H9 (cell line): ENCODE measurements at regions not wholly inside any gene's neighbourhood (a gene's known extent, or its start where the extent isn't known, plus 50 kb on each side); places are given as distances from the start of the nearest gene placed in this dataset.
"Not testable (repeated sequence)": the region's sequence is repeated elsewhere in the genome, so short reads cannot be mapped to it uniquely, and the experiment has no call there.

ENCODE experiments used
- DNase-seq: peaks from one replicate; pipeline ENCODE4 v3.0.0-alpha.2; 2017
- H2AFZ ChIP-seq: one replicate; pipeline ENCODE4 v1.6.1; 2013; ENCODE audit warnings: mild to moderate bottlenecking, low read length, control low read depth, moderate library complexity
- H2AK5ac ChIP-seq: 2 replicates; pipeline ENCODE4 v1.6.1; 2013; ENCODE audit warnings: low read length, control low read depth, mixed read lengths; ENCODE audit not compliant: insufficient read length
- H2BK120ac ChIP-seq: one replicate; pipeline ENCODE4 v1.6.1; 2013; ENCODE audit warnings: low read depth, mild to moderate bottlenecking, low read length, control low read depth, inconsistent platforms; ENCODE audit not compliant: poor library complexity, severe bottlenecking
- H2BK12ac ChIP-seq: 2 replicates; pipeline ENCODE4 v1.6.1; 2013; ENCODE audit warnings: low read length, control low read depth, mixed read lengths, low read depth; ENCODE audit not compliant: insufficient read length
- H2BK15ac ChIP-seq: 2 replicates; pipeline ENCODE4 v1.6.1; 2013; ENCODE audit warnings: low read depth, low read length, control low read depth
- H2BK20ac ChIP-seq: one replicate; pipeline ENCODE4 v1.6.1; 2013; ENCODE audit warnings: low read depth, mild to moderate bottlenecking, low read length, control low read depth, inconsistent platforms; ENCODE audit not compliant: poor library complexity, severe bottlenecking
- H2BK5ac ChIP-seq: 2 replicates; pipeline ENCODE4 v1.6.1; 2013; ENCODE audit warnings: low read length, control low read depth, mixed read lengths; ENCODE audit not compliant: insufficient read length
- H3K14ac ChIP-seq: 2 replicates; pipeline ENCODE4 v1.6.1; 2013; ENCODE audit warnings: low read length, control low read depth; ENCODE audit not compliant: insufficient read depth
- H3K18ac ChIP-seq: 2 replicates; pipeline ENCODE4 v1.6.1; 2013; ENCODE audit warnings: low read depth, mild to moderate bottlenecking, mixed read lengths, low read length, control low read depth; ENCODE audit not compliant: insufficient read length
- H3K23ac ChIP-seq: 2 replicates; pipeline ENCODE4 v1.6.1; 2013; ENCODE audit warnings: low read length, control low read depth, mixed read lengths, low read depth; ENCODE audit not compliant: insufficient read length
- H3K23me2 ChIP-seq: 2 replicates; pipeline ENCODE4 v1.6.1; 2013; ENCODE audit warnings: low read depth, mild to moderate bottlenecking, mixed read lengths, low read length, control low read depth; ENCODE audit not compliant: insufficient read length, poor library complexity, severe bottlenecking
- H3K27ac ChIP-seq: 2 replicates; pipeline ENCODE4 v1.5.1; 2013; ENCODE audit warnings: low read length, control low read depth, mixed read lengths, low read depth; ENCODE audit not compliant: insufficient read length
- H3K27me3 ChIP-seq: 2 replicates; pipeline ENCODE4 v1.6.1; 2013; ENCODE audit warnings: low read length, control low read depth, inconsistent platforms; ENCODE audit not compliant: insufficient read depth
- H3K4ac ChIP-seq: 2 replicates; pipeline ENCODE4 v1.6.1; 2013; ENCODE audit warnings: low read depth, mild to moderate bottlenecking, control low read depth, inconsistent platforms, low read length, moderate library complexity
- H3K4me1 ChIP-seq: 2 replicates; pipeline ENCODE4 v1.6.1; 2013; ENCODE audit warnings: low read length, control low read depth, inconsistent platforms; ENCODE audit not compliant: insufficient read depth
- H3K4me2 ChIP-seq: 2 replicates; pipeline ENCODE4 v1.6.1; 2013; ENCODE audit warnings: low read length, control low read depth, mixed read lengths; ENCODE audit not compliant: insufficient read length, insufficient read depth
- H3K56ac ChIP-seq: 2 replicates; pipeline ENCODE4 v1.6.1; 2013; ENCODE audit warnings: low read depth, mild to moderate bottlenecking, mixed read lengths, low read length, control low read depth; ENCODE audit not compliant: insufficient read length
- H3K79me1 ChIP-seq: 2 replicates; pipeline ENCODE4 v1.6.1; 2013; ENCODE audit warnings: low read depth, mild to moderate bottlenecking, moderate library complexity, low read length, control low read depth, inconsistent platforms; ENCODE audit not compliant: insufficient read depth, poor library complexity, severe bottlenecking
- H3K79me2 ChIP-seq: 2 replicates; pipeline ENCODE4 v1.6.1; 2013; ENCODE audit warnings: low read length, control low read depth, inconsistent platforms; ENCODE audit not compliant: insufficient read depth
- H3K9ac ChIP-seq: 2 replicates; pipeline ENCODE4 v1.6.1; 2013; ENCODE audit warnings: low read length, control low read depth, mixed read lengths; ENCODE audit not compliant: insufficient read length; ENCODE audit errors: extremely low read depth
- H3K9me3 ChIP-seq: one replicate; pipeline ENCODE4 v1.6.1; 2013; ENCODE audit warnings: low read depth, low read length, inconsistent platforms; ENCODE audit not compliant: control insufficient read depth
- H3T11ph ChIP-seq: one replicate; pipeline ENCODE4 v1.6.1; 2013; ENCODE audit warnings: mild to moderate bottlenecking, low read length, control low read depth, inconsistent platforms
- H4K20me1 ChIP-seq: one replicate; pipeline ENCODE4 v1.6.1; 2013; ENCODE audit not compliant: control insufficient read depth, insufficient read length, insufficient read depth
- H4K5ac ChIP-seq: 2 replicates; pipeline ENCODE4 v1.6.1; 2013; ENCODE audit warnings: low read depth, mild to moderate bottlenecking, mixed read lengths, low read length, control low read depth; ENCODE audit not compliant: insufficient read length
- H4K8ac ChIP-seq: replicated peaks from 2 replicates; pipeline ENCODE4 v1.6.1; 2013; ENCODE audit warnings: low read length, control low read depth, mixed read lengths, low read depth; ENCODE audit not compliant: insufficient read length
- H4K91ac ChIP-seq: 2 replicates; pipeline ENCODE4 v1.6.1; 2013; ENCODE audit warnings: low read depth, mild to moderate bottlenecking, moderate library complexity, mixed read lengths, low read length, control low read depth; ENCODE audit not compliant: insufficient read length
- H3K27ac Mint-ChIP-seq, 3 experiments: 2 replicates in 2 of 3; 3 replicates in 1 of 3; pipeline ENCODE4 v1.8.0; 2020 to 2021; ENCODE audit warnings: mixed read lengths in 3 of 3, mild to moderate bottlenecking in 1 of 3, moderate library complexity in 1 of 3
- H3K27me3 Mint-ChIP-seq: 2 replicates; pipeline ENCODE4 v1.8.0; 2021; ENCODE audit warnings: low read depth, mild to moderate bottlenecking, moderate library complexity, mixed read lengths
- H3K36me3 Mint-ChIP-seq, 3 experiments: 2 replicates in 2 of 3; 3 replicates in 1 of 3; pipeline ENCODE4 v1.8.0; 2020 to 2021; ENCODE audit warnings: low read depth in 3 of 3, mixed read lengths in 3 of 3; ENCODE audit not compliant: insufficient read depth in 1 of 3
- H3K4me1 Mint-ChIP-seq, 2 experiments: 2 replicates each; pipeline ENCODE4 v1.8.0; 2020; ENCODE audit warnings: mixed read lengths in 2 of 2
- H3K4me3 Mint-ChIP-seq, 2 experiments: 2 replicates in 1 of 2; 3 replicates in 1 of 2; pipeline ENCODE4 v1.8.0; 2020 to 2021; ENCODE audit warnings: mild to moderate bottlenecking in 2 of 2, mixed read lengths in 2 of 2, moderate library complexity in 1 of 2
- H3K9me3 Mint-ChIP-seq, 2 experiments: 2 replicates in 1 of 2; 3 replicates in 1 of 2; pipeline ENCODE4 v1.8.0; 2020; ENCODE audit warnings: mild to moderate bottlenecking in 2 of 2, mixed read lengths in 2 of 2, moderate library complexity in 1 of 2
- WGBS: extraction: QIAGEN DNeasy Blood & Tissue Kit; methylation state at CpG from one replicate; pipeline ENCODE4 v1.1.7; 2013; ENCODE audit warnings: missing lambda C conversion rate, low lambda C conversion rate, mixed read lengths; ENCODE audit not compliant: insufficient read length; ENCODE audit errors: extremely low coverage; 5-methylcytosine and 5-hydroxymethylcytosine counted together

DNA sequence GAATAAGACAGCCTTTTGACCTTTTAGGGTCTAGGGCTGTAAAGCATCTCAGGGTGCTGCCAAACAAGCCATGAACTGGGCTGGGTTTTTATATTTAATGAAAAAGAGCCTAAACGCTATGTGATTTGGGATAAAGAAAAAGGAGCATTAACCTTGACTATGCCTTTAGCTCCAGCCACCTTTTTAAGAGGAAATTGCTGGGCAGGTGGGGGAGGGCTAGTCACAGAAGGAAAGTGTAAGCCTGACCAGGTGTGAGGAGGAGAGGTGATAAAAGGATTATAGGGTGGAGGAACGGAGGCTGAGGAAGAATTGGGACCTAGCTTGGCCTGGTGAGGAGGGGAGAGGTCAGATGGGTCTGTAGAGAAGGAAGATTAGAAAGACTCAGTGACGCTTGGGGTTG lies 1102.8 kb downstream of the OLFM4 start:
- H4K5ac ChIP-seq, H3K56ac ChIP-seq, H2BK120ac ChIP-seq, H2BK12ac ChIP-seq, H2BK15ac ChIP-seq, H3K79me2 ChIP-seq, H3K79me1 ChIP-seq, H3K18ac ChIP-seq, H3K27ac ChIP-seq, H3K27me3 ChIP-seq, H3K23me2 ChIP-seq, H3K4ac ChIP-seq, H3K9me3 ChIP-seq, H4K8ac ChIP-seq, H2AK5ac ChIP-seq, H2AFZ ChIP-seq, H2BK5ac ChIP-seq, H4K91ac ChIP-seq, H3T11ph ChIP-seq, H3K9ac ChIP-seq, H4K20me1 ChIP-seq, H3K14ac ChIP-seq, H3K4me1 ChIP-seq, H3K27me3 Mint-ChIP-seq, H3K23ac ChIP-seq, H2BK20ac ChIP-seq, DNase-seq: not testable (repeated sequence)
- peak overlapping the region; percentile 33 to 73 for H3K4me3 Mint-ChIP-seq
- peak overlapping the region; percentile 73 for H3K4me2 ChIP-seq
- H3K4me1 Mint-ChIP-seq, result peaks cover 36 to 72% of the 10 kb centered on the region in 2 experiments
- WGBS, result no CpG with 5 or more reads among the region's 3 CpGs
- peaks cover 22 to 31% (median 23%) of the 10 kb centered on the region in 3 experiments for H3K36me3 Mint-ChIP-seq
- peaks cover 11 to 14% of the 10 kb centered on the region in 2 experiments; a peak in 4 of 5 replicates for H3K9me3 Mint-ChIP-seq
- peak overlapping the region in 2 of 3 experiments; percentile 7 to 77; a peak in 3 of 7 replicates for H3K27ac Mint-ChIP-seq

DNA sequence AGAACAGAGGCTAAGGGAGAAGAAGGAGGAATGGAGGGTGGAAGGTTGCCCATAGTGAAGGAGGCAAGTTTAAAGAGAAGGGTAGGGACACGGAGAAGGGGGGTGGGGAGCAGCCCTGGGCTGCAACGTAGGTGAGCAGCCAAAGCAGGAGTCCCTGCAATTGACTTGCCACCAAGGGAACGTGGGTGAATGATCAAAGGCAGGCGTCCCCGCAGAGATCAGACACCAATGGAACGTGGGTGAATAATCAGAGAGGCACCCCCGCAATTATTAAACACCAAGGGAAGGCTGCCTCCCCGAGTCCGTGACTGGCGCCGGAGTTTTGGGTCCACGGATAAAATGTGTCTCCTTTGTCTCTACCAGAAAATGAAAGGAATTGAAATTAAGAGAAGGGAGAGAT lies 1103.5 kb downstream of the OLFM4 start:
- not testable (repeated sequence) for H4K8ac ChIP-seq, H3K18ac ChIP-seq, H3K27ac ChIP-seq, H3K56ac ChIP-seq, H3K27me3 Mint-ChIP-seq, H4K20me1 ChIP-seq, H4K5ac ChIP-seq, H3K27me3 ChIP-seq, H2BK20ac ChIP-seq, H2BK120ac ChIP-seq, H3K4ac ChIP-seq, H2AK5ac ChIP-seq, H2AFZ ChIP-seq, H4K91ac ChIP-seq, H2BK5ac ChIP-seq, H2BK12ac ChIP-seq, H2BK15ac ChIP-seq, H3K23me2 ChIP-seq, DNase-seq, H3K79me2 ChIP-seq, H3K9me3 ChIP-seq, H3T11ph ChIP-seq, H3K14ac ChIP-seq, H3K79me1 ChIP-seq, H3K23ac ChIP-seq, H3K4me1 ChIP-seq
- Histone ChIP-seq H3K9ac (peak overlapping the region; percentile 75), H3K4me2 (peak overlapping the region; percentile 73)
- Mint-ChIP-seq H3K4me1 (peaks cover 36 to 74% of the 10 kb centered on the region in 2 experiments), H3K27ac (peak overlapping the region; percentile 85 to 98 (median 94); a peak in 5 of 7 replicates), H3K4me3 (peak overlapping the region; percentile 50 to 73), H3K36me3 (peaks cover 20 to 28% (median 23%) of the 10 kb centered on the region in 3 experiments), H3K9me3 (peaks cover 11 to 14% of the 10 kb centered on the region in 2 experiments; a peak in 4 of 5 replicates)
- WGBS, result no CpG with 5 or more reads among the region's 12 CpGs
